KMS-11 (cell line): ENCODE measurements at regions not wholly inside any gene's neighbourhood (a gene's known extent, or its start where the extent isn't known, plus 50 kb on each side); places are given as distances from the start of the nearest gene placed in this dataset.

Source experiments
- H2AFZ ChIP-seq: fragments of 200-600 bp; sonication (generic); 2 replicates; pipeline ENCODE4 v1.6.1; 2016; ENCODE audit warnings: antibody characterized with exemption, mixed run types, low read depth
- H3K27ac ChIP-seq: fragments of 200-600 bp; sonication (generic); 2 replicates; pipeline ENCODE4 v1.6.1; 2016; ENCODE audit warnings: mild to moderate bottlenecking, mixed run types
- H3K27me3 ChIP-seq: fragments of 200-600 bp; sonication (generic); 2 replicates; pipeline ENCODE4 v1.6.1; 2017; ENCODE audit warnings: mild to moderate bottlenecking, low read depth, mixed run types, moderate library complexity; ENCODE audit not compliant: insufficient read depth
- H3K36me3 ChIP-seq: fragments of 200-600 bp; sonication (generic); 2 replicates; pipeline ENCODE4 v1.6.1; 2017; ENCODE audit warnings: mild to moderate bottlenecking, mixed run types; ENCODE audit not compliant: insufficient read depth
- H3K4me1 ChIP-seq: fragments of 200-600 bp; sonication (generic); 2 replicates; pipeline ENCODE4 v1.6.1; 2016; ENCODE audit warnings: mild to moderate bottlenecking, low read depth, mixed run types; ENCODE audit not compliant: poor library complexity, severe bottlenecking
- H3K4me2 ChIP-seq: fragments of 200-600 bp; sonication (generic); 2 replicates; pipeline ENCODE4 v1.7.0; 2016; ENCODE audit warnings: mild to moderate bottlenecking, mixed run types
- H3K4me3 ChIP-seq: fragments of 200-600 bp; sonication (generic); IDR thresholded peaks from 2 replicates; pipeline ENCODE4 v1.6.1; 2017; ENCODE audit warnings: low read depth, low read length, mixed read lengths; ENCODE audit not compliant: insufficient read depth
- H3K79me2 ChIP-seq: fragments of 200-600 bp; sonication (generic); 2 replicates; pipeline ENCODE4 v1.6.1; 2016; ENCODE audit warnings: low read depth, mixed run types; ENCODE audit not compliant: insufficient read depth
- H3K9ac ChIP-seq: fragments of 200-600 bp; sonication (generic); 2 replicates; pipeline ENCODE4 v1.6.1; 2016; ENCODE audit warnings: mild to moderate bottlenecking, mixed run types
- H4K20me1 ChIP-seq: fragments of 200-600 bp; sonication (generic); 2 replicates; pipeline ENCODE4 v1.6.1; 2016; ENCODE audit warnings: mild to moderate bottlenecking, mixed run types; ENCODE audit not compliant: insufficient read depth
- TF ChIP-seq, protein P1 (sequence below): fragments of 200-600 bp; sonication (generic); conservative IDR thresholded peaks from 2 replicates; pipeline ENCODE4 v1.6.1; 2017; ENCODE audit warnings: low read depth, mild to moderate bottlenecking, antibody characterized with exemption, low read length, moderate library complexity, mixed read lengths

GRCh38 chr2:13104723-13105122 is 388.0 kb downstream of the TRIB2 start:
- Histone ChIP-seq H3K79me2 (no peaks in the 10 kb centered on the region), H3K27ac (no peak overlapping the region), H3K4me1 (no peaks in the 10 kb centered on the region), H3K9ac (no peak overlapping the region), H4K20me1 (no peaks in the 10 kb centered on the region), H2AFZ (no peak overlapping the region), H3K4me2 (no peak overlapping the region), H3K27me3 (no peaks in the 10 kb centered on the region), H3K4me3 (no peak overlapping the region), H3K36me3 (no peaks in the 10 kb centered on the region)
- TF ChIP-seq, protein P1, sequence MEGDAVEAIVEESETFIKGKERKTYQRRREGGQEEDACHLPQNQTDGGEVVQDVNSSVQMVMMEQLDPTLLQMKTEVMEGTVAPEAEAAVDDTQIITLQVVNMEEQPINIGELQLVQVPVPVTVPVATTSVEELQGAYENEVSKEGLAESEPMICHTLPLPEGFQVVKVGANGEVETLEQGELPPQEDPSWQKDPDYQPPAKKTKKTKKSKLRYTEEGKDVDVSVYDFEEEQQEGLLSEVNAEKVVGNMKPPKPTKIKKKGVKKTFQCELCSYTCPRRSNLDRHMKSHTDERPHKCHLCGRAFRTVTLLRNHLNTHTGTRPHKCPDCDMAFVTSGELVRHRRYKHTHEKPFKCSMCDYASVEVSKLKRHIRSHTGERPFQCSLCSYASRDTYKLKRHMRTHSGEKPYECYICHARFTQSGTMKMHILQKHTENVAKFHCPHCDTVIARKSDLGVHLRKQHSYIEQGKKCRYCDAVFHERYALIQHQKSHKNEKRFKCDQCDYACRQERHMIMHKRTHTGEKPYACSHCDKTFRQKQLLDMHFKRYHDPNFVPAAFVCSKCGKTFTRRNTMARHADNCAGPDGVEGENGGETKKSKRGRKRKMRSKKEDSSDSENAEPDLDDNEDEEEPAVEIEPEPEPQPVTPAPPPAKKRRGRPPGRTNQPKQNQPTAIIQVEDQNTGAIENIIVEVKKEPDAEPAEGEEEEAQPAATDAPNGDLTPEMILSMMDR, result no peak

DNA sequence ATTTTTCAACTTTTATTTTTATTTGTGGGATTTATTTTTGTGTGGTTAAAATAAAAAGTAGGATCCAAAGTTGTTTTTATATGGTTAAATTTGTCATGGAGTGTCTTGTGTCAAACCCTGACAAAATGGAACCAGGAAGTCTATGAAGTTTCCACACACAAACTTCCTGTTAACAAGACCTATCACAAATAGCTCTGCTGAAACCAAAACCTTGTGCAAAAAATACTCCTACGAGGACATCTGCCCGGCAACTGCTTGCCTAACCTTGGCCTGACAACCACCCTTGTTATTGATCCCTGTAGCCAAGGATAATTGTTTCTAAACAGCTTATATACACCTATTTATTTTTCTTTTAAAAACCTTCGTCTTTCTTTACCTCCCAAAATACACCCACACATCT is 389.6 kb downstream of the TRIB2 start:
- Histone ChIP-seq H3K9ac (no peak overlapping the region), H3K4me3 (no peak overlapping the region), H4K20me1 (no peaks in the 10 kb centered on the region), H3K27ac (no peak overlapping the region), H3K27me3 (no peaks in the 10 kb centered on the region), H3K4me2 (no peak overlapping the region), H3K4me1 (no peaks in the 10 kb centered on the region), H3K79me2 (no peaks in the 10 kb centered on the region), H3K36me3 (no peaks in the 10 kb centered on the region), H2AFZ (no peak overlapping the region)
- TF ChIP-seq, protein P1, result no peak

- H3K4me2 ChIP-seq, result no peak overlapping the region
- no peaks in the 10 kb centered on the region for H3K79me2 ChIP-seq
- no peaks in the 10 kb centered on the region for H3K4me1 ChIP-seq
- H3K9ac ChIP-seq, result no peak overlapping the region
- H3K36me3 ChIP-seq, result no peaks in the 10 kb centered on the region
- H3K27me3 ChIP-seq, result no peaks in the 10 kb centered on the region
- no peak overlapping the region for H3K4me3 ChIP-seq
- H4K20me1 ChIP-seq, result no peaks in the 10 kb centered on the region
- no peak overlapping the region for H2AFZ ChIP-seq
- H3K27ac ChIP-seq, result no peak overlapping the region
- TF ChIP-seq, protein P1, result no peak
Measured at GRCh38 chr2:13109516-13109915, 392.8 kb downstream of the TRIB2 start.

- no peaks in the 10 kb centered on the region for H3K36me3 ChIP-seq
- H3K4me2 ChIP-seq, result no peak overlapping the region
- H3K4me3 ChIP-seq, result no peak overlapping the region
- H3K9ac ChIP-seq, result no peak overlapping the region
- no peaks in the 10 kb centered on the region for H4K20me1 ChIP-seq
- no peak overlapping the region for H2AFZ ChIP-seq
- no peaks in the 10 kb centered on the region for H3K4me1 ChIP-seq
- H3K27me3 ChIP-seq, result no peaks in the 10 kb centered on the region
- no peaks in the 10 kb centered on the region for H3K79me2 ChIP-seq
- TF ChIP-seq, protein P1, result no peak
- H3K27ac ChIP-seq, result no peak overlapping the region
Measured at GRCh38 chr2:13110825-13111224, 394.1 kb downstream of the TRIB2 start.

- no peaks in the 10 kb centered on the region for H3K79me2 ChIP-seq
- H3K4me1 ChIP-seq, result no peaks in the 10 kb centered on the region
- no peaks in the 10 kb centered on the region for H4K20me1 ChIP-seq
- no peak overlapping the region for H3K4me3 ChIP-seq
- no peak overlapping the region for H3K27ac ChIP-seq
- H3K27me3 ChIP-seq, result no peaks in the 10 kb centered on the region
- no peak overlapping the region for H3K9ac ChIP-seq
- TF ChIP-seq, protein P1, result no peak
- H3K36me3 ChIP-seq, result no peaks in the 10 kb centered on the region
- no peak overlapping the region for H3K4me2 ChIP-seq
- no peak overlapping the region for H2AFZ ChIP-seq
Measured at GRCh38 chr2:13113002-13113401, 396.3 kb downstream of the TRIB2 start.
